ENCODE measurements at regions not wholly inside any gene's neighbourhood (a gene's known extent, or its start where the extent isn't known, plus 50 kb on each side); places are given as distances from the start of the nearest gene placed in this dataset.

- no peaks in the 10 kb centered on the region for H3K4me1 ChIP-seq (ENCODE audit: control insufficient read depth, insufficient read depth, low read length)
- intact Hi-C loops (cut with micrococcal nuclease): no loop called here
- Mint-ChIP-seq H3K36me3 (no peaks in the 10 kb centered on the region), H3K4me1 (no peaks in the 10 kb centered on the region), H3K4me3 (no peak overlapping the region), H3K9me3 (peaks cover 9 to 14% of the 10 kb centered on the region in 2 donors), H3K27me3 (ENCODE audit: low read depth in 2 of 2) (no peaks in the 10 kb centered on the region), H3K27ac (no peak overlapping the region)
- H3K9me3 ChIP-seq (ENCODE audit: control insufficient read depth, insufficient read depth, low read length): peaks cover 3% of the 10 kb centered on the region
- no peak for ATAC-seq
- TF ChIP-seq CTCF (IDR thresholded peaks at IDR 0.05): no peak
- no peak for DNase-seq
- no peak overlapping the region for H3K4me3 ChIP-seq (ENCODE audit: low read length)
- H3K27ac ChIP-seq (ENCODE audit: low read length): no peak overlapping the region
- H3K27me3 ChIP-seq (ENCODE audit: control insufficient read depth, insufficient read depth, low read length): no peaks in the 10 kb centered on the region
- H3K36me3 ChIP-seq (ENCODE audit: control insufficient read depth, insufficient read depth, low read length): no peaks in the 10 kb centered on the region
Measured at GRCh38 chr21:22903851-22904250, 1905.6 kb downstream of the NCAM2 start.

- H3K4me3 Mint-ChIP-seq: no peak overlapping the region
- intact Hi-C loops (cut with micrococcal nuclease): no loop called here
Measured at GRCh38 chr21:22904385-22904784, 1906.2 kb downstream of the NCAM2 start.

GRCh38 chr21:22925032-22925431, 1926.8 kb downstream of the NCAM2 start:
- Histone ChIP-seq H3K4me3 (ENCODE audit: low read length) (no peak overlapping the region), H3K27me3 (ENCODE audit: control insufficient read depth, insufficient read depth, low read length) (no peaks in the 10 kb centered on the region), H3K27ac (ENCODE audit: low read length) (no peak overlapping the region), H3K9me3 (ENCODE audit: control insufficient read depth, insufficient read depth, low read length) (no peaks in the 10 kb centered on the region), H3K4me1 (ENCODE audit: control insufficient read depth, insufficient read depth, low read length) (no peaks in the 10 kb centered on the region), H3K36me3 (ENCODE audit: control insufficient read depth, insufficient read depth, low read length) (no peaks in the 10 kb centered on the region)
- no peaks in the 10 kb centered on the region for H3K4me1 Mint-ChIP-seq
- 100% methylated on average over 1 of the region's 1 CpG for WGBS (ENCODE audit: insufficient coverage)
- intact Hi-C loops (cut with micrococcal nuclease): no loop called here
- no peak overlapping the region for H3K27ac Mint-ChIP-seq
- H3K9me3 Mint-ChIP-seq: peaks cover 20% of the 10 kb centered on the region in 2 donors
- H3K27me3 Mint-ChIP-seq (ENCODE audit: low read depth in 2 of 2): no peaks in the 10 kb centered on the region
- no peak overlapping the region for H3K4me3 Mint-ChIP-seq
- H3K36me3 Mint-ChIP-seq: no peaks in the 10 kb centered on the region
- ATAC-seq (no peak), DNase-seq (no peak)
- no peak for TF ChIP-seq CTCF (IDR thresholded peaks at IDR 0.05)

More at GRCh38 chr21:22904385-22904784, 1906.2 kb downstream of the NCAM2 start:
- no peaks in the 10 kb centered on the region for H3K4me1 ChIP-seq (ENCODE audit: control insufficient read depth, insufficient read depth, low read length)
- H3K27me3 ChIP-seq (ENCODE audit: control insufficient read depth, insufficient read depth, low read length): no peaks in the 10 kb centered on the region
- H3K9me3 ChIP-seq (ENCODE audit: control insufficient read depth, insufficient read depth, low read length): peaks cover 3% of the 10 kb centered on the region
- no peak overlapping the region for H3K27ac Mint-ChIP-seq
- no peak for ATAC-seq
- H3K36me3 Mint-ChIP-seq: no peaks in the 10 kb centered on the region
- H3K4me1 Mint-ChIP-seq: no peaks in the 10 kb centered on the region
- no peak for DNase-seq
- peaks cover 9 to 11% of the 10 kb centered on the region in 2 donors for H3K9me3 Mint-ChIP-seq
- no peak overlapping the region for H3K27ac ChIP-seq (ENCODE audit: low read length)
- no peaks in the 10 kb centered on the region for H3K36me3 ChIP-seq (ENCODE audit: control insufficient read depth, insufficient read depth, low read length)
- WGBS (ENCODE audit: insufficient coverage): 84% methylated on average over 3 of the region's 4 CpGs
- H3K27me3 Mint-ChIP-seq (ENCODE audit: low read depth in 2 of 2): no peaks in the 10 kb centered on the region
- TF ChIP-seq CTCF (IDR thresholded peaks at IDR 0.05): no peak
- no peak overlapping the region for H3K4me3 ChIP-seq (ENCODE audit: low read length)

GRCh38 chr21:22927469-22927868, 1929.3 kb downstream of the NCAM2 start:
- no peaks in the 10 kb centered on the region for H3K27me3 Mint-ChIP-seq (ENCODE audit: low read depth in 2 of 2)

More at GRCh38 chr21:22927469-22927868, 1929.3 kb downstream of the NCAM2 start:
- WGBS (ENCODE audit: insufficient coverage): 60% methylated on average over 1 of the region's 2 CpGs
- no peak overlapping the region for H3K4me3 ChIP-seq (ENCODE audit: low read length)
- no peaks in the 10 kb centered on the region for H3K9me3 ChIP-seq (ENCODE audit: control insufficient read depth, insufficient read depth, low read length)
- no peaks in the 10 kb centered on the region for H3K4me1 Mint-ChIP-seq
- intact Hi-C loops (cut with micrococcal nuclease): no loop called here
- DNase-seq: no peak
- H3K4me3 Mint-ChIP-seq: no peak overlapping the region
- H3K27ac ChIP-seq (ENCODE audit: low read length): no peak overlapping the region
- TF ChIP-seq CTCF (IDR thresholded peaks at IDR 0.05): no peak
- peaks cover 14 to 15% of the 10 kb centered on the region in 2 donors for H3K9me3 Mint-ChIP-seq
- ATAC-seq: no peak
- H3K36me3 ChIP-seq (ENCODE audit: control insufficient read depth, insufficient read depth, low read length): no peaks in the 10 kb centered on the region
- no peaks in the 10 kb centered on the region for H3K27me3 ChIP-seq (ENCODE audit: control insufficient read depth, insufficient read depth, low read length)
- peaks cover 5% of the 10 kb centered on the region for H3K36me3 Mint-ChIP-seq
- no peak overlapping the region for H3K27ac Mint-ChIP-seq
- H3K4me1 ChIP-seq (ENCODE audit: control insufficient read depth, insufficient read depth, low read length): no peaks in the 10 kb centered on the region

All from natural killer cell (primary cell).